ENCODE measurements at regions not wholly inside any gene's neighbourhood (a gene's known extent, or its start where the extent isn't known, plus 50 kb on each side); places are given as distances from the start of the nearest gene placed in this dataset.

DNA sequence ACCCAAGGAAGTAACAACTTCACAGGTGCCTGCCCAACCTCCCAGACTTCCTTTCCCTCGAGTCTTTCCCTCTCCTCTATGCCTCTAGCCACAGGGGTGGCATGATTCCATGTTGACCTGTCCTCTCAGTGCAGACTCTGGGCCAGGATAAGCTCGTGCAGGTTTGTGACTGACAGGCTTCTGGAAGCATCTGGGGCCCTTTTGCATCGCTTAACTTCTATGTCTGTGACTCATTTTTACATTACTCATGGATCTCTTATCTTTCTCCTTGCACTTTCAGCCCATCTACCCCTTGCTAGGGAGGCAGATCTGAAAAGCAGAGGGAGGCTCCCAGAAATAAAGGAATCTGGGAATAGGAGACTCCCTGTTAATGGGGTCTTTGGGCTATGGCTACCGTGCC lies 98.5 kb upstream of the RIOK3 start (continued):
- TF ChIP-seq ZSCAN32 (CRISPR knock-in tag; IDR thresholded peaks at IDR 0.05) (no peak), CBFA2T3 (IDR thresholded peaks at IDR 0.05) (peak; percentile 41; the same call in 1 of the 2 replicates), SIN3B (IDR thresholded peaks at IDR 0.05; ENCODE audit: low read depth) (no peak), ILF3 (IDR thresholded peaks at IDR 0.05; ENCODE audit: borderline replicate concordance) (no peak), PHB (CRISPR knock-in tag; IDR thresholded peaks at IDR 0.05) (no peak), POLR2AphosphoS2 (IDR thresholded peaks at IDR 0.05; ENCODE audit: low read length) (no peak), CEBPB (tag; IDR thresholded peaks at IDR 0.05) (no peak), YY1 (IDR thresholded peaks at IDR 0.05; ENCODE audit: borderline replicate concordance in 1 of 3, control insufficient read depth in 1 of 3, extremely low read depth in 1 of 3, insufficient read depth in 3 of 3, insufficient read length in 1 of 3, insufficient replicate concordance in 2 of 3, low read depth in 1 of 3, low read length in 2 of 3) (no peak), MTF1 (CRISPR knock-in tag; IDR thresholded peaks at IDR 0.05; ENCODE audit: borderline replicate concordance) (no peak), RFX1 (IDR thresholded peaks at IDR 0.05) (no peak), DMBX1 (CRISPR knock-in tag; IDR thresholded peaks at IDR 0.05; ENCODE audit: borderline replicate concordance) (no peak)
- TF ChIP-seq, protein P1, sequence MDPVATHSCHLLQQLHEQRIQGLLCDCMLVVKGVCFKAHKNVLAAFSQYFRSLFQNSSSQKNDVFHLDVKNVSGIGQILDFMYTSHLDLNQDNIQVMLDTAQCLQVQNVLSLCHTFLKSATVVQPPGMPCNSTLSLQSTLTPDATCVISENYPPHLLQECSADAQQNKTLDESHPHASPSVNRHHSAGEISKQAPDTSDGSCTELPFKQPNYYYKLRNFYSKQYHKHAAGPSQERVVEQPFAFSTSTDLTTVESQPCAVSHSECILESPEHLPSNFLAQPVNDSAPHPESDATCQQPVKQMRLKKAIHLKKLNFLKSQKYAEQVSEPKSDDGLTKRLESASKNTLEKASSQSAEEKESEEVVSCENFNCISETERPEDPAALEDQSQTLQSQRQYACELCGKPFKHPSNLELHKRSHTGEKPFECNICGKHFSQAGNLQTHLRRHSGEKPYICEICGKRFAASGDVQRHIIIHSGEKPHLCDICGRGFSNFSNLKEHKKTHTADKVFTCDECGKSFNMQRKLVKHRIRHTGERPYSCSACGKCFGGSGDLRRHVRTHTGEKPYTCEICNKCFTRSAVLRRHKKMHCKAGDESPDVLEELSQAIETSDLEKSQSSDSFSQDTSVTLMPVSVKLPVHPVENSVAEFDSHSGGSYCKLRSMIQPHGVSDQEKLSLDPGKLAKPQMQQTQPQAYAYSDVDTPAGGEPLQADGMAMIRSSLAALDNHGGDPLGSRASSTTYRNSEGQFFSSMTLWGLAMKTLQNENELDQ (CRISPR knock-in tag; IDR thresholded peaks at IDR 0.05; ENCODE audit: borderline replicate concordance), result no peak
- TF ChIP-seq, protein P2, sequence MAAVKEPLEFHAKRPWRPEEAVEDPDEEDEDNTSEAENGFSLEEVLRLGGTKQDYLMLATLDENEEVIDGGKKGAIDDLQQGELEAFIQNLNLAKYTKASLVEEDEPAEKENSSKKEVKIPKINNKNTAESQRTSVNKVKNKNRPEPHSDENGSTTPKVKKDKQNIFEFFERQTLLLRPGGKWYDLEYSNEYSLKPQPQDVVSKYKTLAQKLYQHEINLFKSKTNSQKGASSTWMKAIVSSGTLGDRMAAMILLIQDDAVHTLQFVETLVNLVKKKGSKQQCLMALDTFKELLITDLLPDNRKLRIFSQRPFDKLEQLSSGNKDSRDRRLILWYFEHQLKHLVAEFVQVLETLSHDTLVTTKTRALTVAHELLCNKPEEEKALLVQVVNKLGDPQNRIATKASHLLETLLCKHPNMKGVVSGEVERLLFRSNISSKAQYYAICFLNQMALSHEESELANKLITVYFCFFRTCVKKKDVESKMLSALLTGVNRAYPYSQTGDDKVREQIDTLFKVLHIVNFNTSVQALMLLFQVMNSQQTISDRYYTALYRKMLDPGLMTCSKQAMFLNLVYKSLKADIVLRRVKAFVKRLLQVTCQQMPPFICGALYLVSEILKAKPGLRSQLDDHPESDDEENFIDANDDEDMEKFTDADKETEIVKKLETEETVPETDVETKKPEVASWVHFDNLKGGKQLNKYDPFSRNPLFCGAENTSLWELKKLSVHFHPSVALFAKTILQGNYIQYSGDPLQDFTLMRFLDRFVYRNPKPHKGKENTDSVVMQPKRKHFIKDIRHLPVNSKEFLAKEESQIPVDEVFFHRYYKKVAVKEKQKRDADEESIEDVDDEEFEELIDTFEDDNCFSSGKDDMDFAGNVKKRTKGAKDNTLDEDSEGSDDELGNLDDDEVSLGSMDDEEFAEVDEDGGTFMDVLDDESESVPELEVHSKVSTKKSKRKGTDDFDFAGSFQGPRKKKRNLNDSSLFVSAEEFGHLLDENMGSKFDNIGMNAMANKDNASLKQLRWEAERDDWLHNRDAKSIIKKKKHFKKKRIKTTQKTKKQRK (IDR thresholded peaks at IDR 0.05; ENCODE audit: borderline replicate concordance, low read depth, low read length), result no peak
- TF ChIP-seq, protein P3, sequence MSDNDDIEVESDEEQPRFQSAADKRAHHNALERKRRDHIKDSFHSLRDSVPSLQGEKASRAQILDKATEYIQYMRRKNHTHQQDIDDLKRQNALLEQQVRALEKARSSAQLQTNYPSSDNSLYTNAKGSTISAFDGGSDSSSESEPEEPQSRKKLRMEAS (CRISPR knock-in tag; IDR thresholded peaks at IDR 0.05), result peak; percentile 38; the same call in 1 of the 2 replicates
- TF ChIP-seq, protein P4, sequence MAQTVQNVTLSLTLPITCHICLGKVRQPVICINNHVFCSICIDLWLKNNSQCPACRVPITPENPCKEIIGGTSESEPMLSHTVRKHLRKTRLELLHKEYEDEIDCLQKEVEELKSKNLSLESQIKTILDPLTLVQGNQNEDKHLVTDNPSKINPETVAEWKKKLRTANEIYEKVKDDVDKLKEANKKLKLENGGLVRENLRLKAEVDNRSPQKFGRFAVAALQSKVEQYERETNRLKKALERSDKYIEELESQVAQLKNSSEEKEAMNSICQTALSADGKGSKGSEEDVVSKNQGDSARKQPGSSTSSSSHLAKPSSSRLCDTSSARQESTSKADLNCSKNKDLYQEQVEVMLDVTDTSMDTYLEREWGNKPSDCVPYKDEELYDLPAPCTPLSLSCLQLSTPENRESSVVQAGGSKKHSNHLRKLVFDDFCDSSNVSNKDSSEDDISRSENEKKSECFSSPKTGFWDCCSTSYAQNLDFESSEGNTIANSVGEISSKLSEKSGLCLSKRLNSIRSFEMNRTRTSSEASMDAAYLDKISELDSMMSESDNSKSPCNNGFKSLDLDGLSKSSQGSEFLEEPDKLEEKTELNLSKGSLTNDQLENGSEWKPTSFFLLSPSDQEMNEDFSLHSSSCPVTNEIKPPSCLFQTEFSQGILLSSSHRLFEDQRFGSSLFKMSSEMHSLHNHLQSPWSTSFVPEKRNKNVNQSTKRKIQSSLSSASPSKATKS (CRISPR knock-in tag; IDR thresholded peaks at IDR 0.05), result no peak
- TF ChIP-seq, protein P5, sequence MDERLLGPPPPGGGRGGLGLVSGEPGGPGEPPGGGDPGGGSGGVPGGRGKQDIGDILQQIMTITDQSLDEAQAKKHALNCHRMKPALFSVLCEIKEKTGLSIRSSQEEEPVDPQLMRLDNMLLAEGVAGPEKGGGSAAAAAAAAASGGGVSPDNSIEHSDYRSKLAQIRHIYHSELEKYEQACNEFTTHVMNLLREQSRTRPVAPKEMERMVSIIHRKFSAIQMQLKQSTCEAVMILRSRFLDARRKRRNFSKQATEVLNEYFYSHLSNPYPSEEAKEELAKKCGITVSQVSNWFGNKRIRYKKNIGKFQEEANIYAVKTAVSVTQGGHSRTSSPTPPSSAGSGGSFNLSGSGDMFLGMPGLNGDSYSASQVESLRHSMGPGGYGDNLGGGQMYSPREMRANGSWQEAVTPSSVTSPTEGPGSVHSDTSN (CRISPR knock-in tag; IDR thresholded peaks at IDR 0.05; ENCODE audit: low read depth), result 0 out of 2 replicates have a peak, but pooled peaks have one; percentile 10
- TF ChIP-seq, protein P5 (tag; conservative IDR thresholded peaks at IDR 0.05; ENCODE audit: low read depth), result 0 out of 2 replicates have a peak, but pooled peaks have one; percentile 29

Measured in K562 (cell line).